NCI-H2107 treated with DMSO at 0.1 percent for 48 hours (cell line): ENCODE measurements at regions not wholly inside any gene's neighbourhood (a gene's known extent, or its start where the extent isn't known, plus 50 kb on each side); places are given as distances from the start of the nearest gene placed in this dataset.
"Not testable (repeated sequence)": the region's sequence is repeated elsewhere in the genome, so short reads cannot be mapped to it uniquely, and the experiment has no call there.

ENCODE experiments used
- DNase-seq: peaks from one replicate; lab custom pipeline; 2025; ENCODE audit not compliant: unreplicated experiment; lab: John Stamatoyannopoulos, UW

- DNase-seq, result no peak
Observed at GRCh38 chr5:115469904-115470516, 74.6 kb downstream of the FEM1C start.

GRCh38 chr5:115467628-115468027 lies 76.9 kb downstream of the FEM1C start:
- DNase-seq, result no peak

GRCh38 chr5:115465431-115465830 lies 79.1 kb downstream of the FEM1C start:
- no peak for DNase-seq

GRCh38 chr5:115463983-115464382 lies 80.6 kb downstream of the FEM1C start:
- DNase-seq, result no peak

GRCh38 chr5:115461506-115462290 lies 82.9 kb downstream of the FEM1C start:
- DNase-seq, result no peak

GRCh38 chr5:115461093-115461492 lies 83.5 kb downstream of the FEM1C start:
- DNase-seq, result no peak

GRCh38 chr5:115460472-115460871 lies 84.1 kb downstream of the FEM1C start:
- no peak for DNase-seq

GRCh38 chr5:115459855-115460341 lies 84.7 kb downstream of the FEM1C start:
- DNase-seq, result no peak

- DNase-seq, result no peak
Observed at GRCh38 chr5:115458416-115458815, 86.2 kb downstream of the FEM1C start.

GRCh38 chr5:115458003-115458409 lies 86.6 kb downstream of the FEM1C start:
- DNase-seq, result peak; percentile 62

GRCh38 chr5:115457571-115457970 lies 87.0 kb downstream of the FEM1C start:
- no peak for DNase-seq

- DNase-seq, result no peak
Observed at GRCh38 chr5:115456539-115457040, 88.0 kb downstream of the FEM1C start.

- no peak for DNase-seq
Observed at GRCh38 chr5:115456056-115456455, 88.5 kb downstream of the FEM1C start.

- no peak for DNase-seq
Observed at GRCh38 chr5:115455301-115455707, 89.3 kb downstream of the FEM1C start.

GRCh38 chr5:115453391-115454095 lies 91.0 kb downstream of the FEM1C start:
- no peak for DNase-seq

- no peak for DNase-seq
Observed at GRCh38 chr5:115452536-115453235, 91.9 kb downstream of the FEM1C start.

- no peak for DNase-seq
Observed at GRCh38 chr5:115452083-115452482, 92.5 kb downstream of the FEM1C start.

- no peak for DNase-seq
Observed at GRCh38 chr5:115450741-115451140, 93.8 kb downstream of the FEM1C start.

- DNase-seq, result not testable (repeated sequence)
Observed at GRCh38 chr5:115448630-115449029, 95.9 kb downstream of the FEM1C start.

GRCh38 chr5:115440782-115441451 lies 103.7 kb downstream of the FEM1C start:
- no peak for DNase-seq
